ENCODE measurements at regions not wholly inside any gene's neighbourhood (a gene's known extent, or its start where the extent isn't known, plus 50 kb on each side); places are given as distances from the start of the nearest gene placed in this dataset.
"Not testable (repeated sequence)": the region's sequence is repeated elsewhere in the genome, so short reads cannot be mapped to it uniquely, and the experiment has no call there.

- DNase-seq (ENCODE audit: extremely low read depth in 1 of 11, low read depth in 9 of 11, low spot score in 4 of 11): no peak
Observed at GRCh38 chr3:5569152-5569551, 381.6 kb downstream of the EDEM1 start.

GRCh38 chr3:5572168-5572567, 384.7 kb downstream of the EDEM1 start:
- DNase-seq (ENCODE audit: extremely low read depth in 1 of 11, low read depth in 9 of 11, low spot score in 4 of 11): no peak

- DNase-seq (ENCODE audit: extremely low read depth in 1 of 11, low read depth in 9 of 11, low spot score in 4 of 11): no peak
Observed at GRCh38 chr3:5576277-5577011, 388.9 kb downstream of the EDEM1 start.

- no peak for DNase-seq (ENCODE audit: extremely low read depth in 1 of 11, low read depth in 9 of 11, low spot score in 4 of 11)
Observed at GRCh38 chr3:5579139-5579602, 391.7 kb downstream of the EDEM1 start.

GRCh38 chr3:5579946-5580345, 392.4 kb downstream of the EDEM1 start:
- DNase-seq (ENCODE audit: extremely low read depth in 1 of 11, low read depth in 9 of 11, low spot score in 4 of 11): no peak

- no peak for DNase-seq (ENCODE audit: extremely low read depth in 1 of 11, low read depth in 9 of 11, low spot score in 4 of 11)
Observed at GRCh38 chr3:5580826-5581225, 393.3 kb downstream of the EDEM1 start.

GRCh38 chr3:5581743-5582142, 394.2 kb downstream of the EDEM1 start:
- DNase-seq (ENCODE audit: extremely low read depth in 1 of 11, low read depth in 9 of 11, low spot score in 4 of 11): no peak

GRCh38 chr3:5583920-5584319, 396.4 kb downstream of the EDEM1 start:
- DNase-seq (ENCODE audit: extremely low read depth in 1 of 11, low read depth in 9 of 11, low spot score in 4 of 11): no peak

- DNase-seq (ENCODE audit: extremely low read depth in 1 of 11, low read depth in 9 of 11, low spot score in 4 of 11): no peak
Observed at GRCh38 chr3:5585085-5585484, 397.6 kb downstream of the EDEM1 start.

- DNase-seq (ENCODE audit: extremely low read depth in 1 of 11, low read depth in 9 of 11, low spot score in 4 of 11): no peak
Observed at GRCh38 chr3:5606884-5607472, 419.5 kb downstream of the EDEM1 start.

- no peak for DNase-seq (ENCODE audit: extremely low read depth in 1 of 11, low read depth in 9 of 11, low spot score in 4 of 11)
Observed at GRCh38 chr3:5607581-5607980, 420.1 kb downstream of the EDEM1 start.

- not testable (repeated sequence) for DNase-seq (ENCODE audit: extremely low read depth in 1 of 11, low read depth in 9 of 11, low spot score in 4 of 11)
Observed at GRCh38 chr3:5608971-5609370, 421.5 kb downstream of the EDEM1 start.

GRCh38 chr3:5613599-5613998, 426.1 kb downstream of the EDEM1 start:
- peak in 7 of 11 donors; percentile 17 to 43 (median 32) for DNase-seq (ENCODE audit: extremely low read depth in 1 of 11, low read depth in 9 of 11, low spot score in 4 of 11)

GRCh38 chr3:5616873-5617272, 429.4 kb downstream of the EDEM1 start:
- no peak for DNase-seq (ENCODE audit: extremely low read depth in 1 of 11, low read depth in 9 of 11, low spot score in 4 of 11)

- DNase-seq (ENCODE audit: extremely low read depth in 1 of 11, low read depth in 9 of 11, low spot score in 4 of 11): no peak
Observed at GRCh38 chr3:5618170-5618569, 430.7 kb downstream of the EDEM1 start.

GRCh38 chr3:5630406-5630805, 442.9 kb downstream of the EDEM1 start:
- no peak for DNase-seq (ENCODE audit: extremely low read depth in 1 of 11, low read depth in 9 of 11, low spot score in 4 of 11)

GRCh38 chr3:5633960-5634359, 446.5 kb downstream of the EDEM1 start:
- no peak for DNase-seq (ENCODE audit: extremely low read depth in 1 of 11, low read depth in 9 of 11, low spot score in 4 of 11)

GRCh38 chr3:5634411-5634810, 446.9 kb downstream of the EDEM1 start:
- DNase-seq (ENCODE audit: extremely low read depth in 1 of 11, low read depth in 9 of 11, low spot score in 4 of 11): no peak

GRCh38 chr3:5635746-5636145, 448.2 kb downstream of the EDEM1 start:
- no peak for DNase-seq (ENCODE audit: extremely low read depth in 1 of 11, low read depth in 9 of 11, low spot score in 4 of 11)

GRCh38 chr3:5638550-5638949, 451.0 kb downstream of the EDEM1 start:
- DNase-seq (ENCODE audit: extremely low read depth in 1 of 11, low read depth in 9 of 11, low spot score in 4 of 11): no peak

Data from renal cortex interstitium (tissue), 11 donors.